CD4-positive, alpha-beta T cell treated with Interleukin-15 for 1 hour (primary cell): ENCODE measurements at regions not wholly inside any gene's neighbourhood (a gene's known extent, or its start where the extent isn't known, plus 50 kb on each side); places are given as distances from the start of the nearest gene placed in this dataset.
"Not testable (repeated sequence)": the region's sequence is repeated elsewhere in the genome, so short reads cannot be mapped to it uniquely, and the experiment has no call there.

Experiments used
- DNase-seq: peaks from one replicate; pipeline ENCODE4 v3.0.0-alpha.2; 2020

- no peak for DNase-seq
Observed at GRCh38 chr9:21605489-21605931, 123.4 kb upstream of the IFNE start.

GRCh38 chr9:21607576-21607975 is 125.5 kb upstream of the IFNE start:
- no peak for DNase-seq

- no peak for DNase-seq
Observed at GRCh38 chr9:21608200-21608599, 126.1 kb upstream of the IFNE start.

GRCh38 chr9:21609506-21609905 is 127.4 kb upstream of the IFNE start:
- no peak for DNase-seq

- DNase-seq: no peak
Observed at GRCh38 chr9:21611891-21612290, 129.8 kb upstream of the IFNE start.

GRCh38 chr9:21615018-21615417 is 132.9 kb upstream of the IFNE start:
- DNase-seq: no peak

- DNase-seq: no peak
Observed at GRCh38 chr9:21615446-21615845, 133.3 kb upstream of the IFNE start.

GRCh38 chr9:21616082-21616778 is 134.1 kb upstream of the IFNE start:
- DNase-seq: no peak

- DNase-seq: no peak
Observed at GRCh38 chr9:21624675-21625644, 142.8 kb upstream of the IFNE start.

GRCh38 chr9:21626493-21626892 is 144.4 kb upstream of the IFNE start:
- DNase-seq: no peak

- DNase-seq: not testable (repeated sequence)
Observed at GRCh38 chr9:21628954-21629353, 146.8 kb upstream of the IFNE start.

GRCh38 chr9:21634951-21635350 is 152.8 kb upstream of the IFNE start:
- DNase-seq: no peak

GRCh38 chr9:21638104-21638503 is 156.0 kb upstream of the IFNE start:
- DNase-seq: no peak

- no peak for DNase-seq
Observed at GRCh38 chr9:21653091-21653490, 149.3 kb upstream of the MTAP start.

GRCh38 chr9:21653589-21653988 is 148.8 kb upstream of the MTAP start:
- DNase-seq: no peak

- DNase-seq: no peak
Observed at GRCh38 chr9:21656776-21657674, 145.4 kb upstream of the MTAP start.

GRCh38 chr9:21657966-21658667 is 144.3 kb upstream of the MTAP start:
- DNase-seq: no peak

- DNase-seq: no peak
Observed at GRCh38 chr9:21660976-21661375, 141.5 kb upstream of the MTAP start.

- DNase-seq: no peak
Observed at GRCh38 chr9:21661626-21662025, 140.8 kb upstream of the MTAP start.

GRCh38 chr9:21668516-21668915 is 133.9 kb upstream of the MTAP start:
- DNase-seq: no peak

GRCh38 chr9:21669701-21670100 is 132.7 kb upstream of the MTAP start:
- no peak for DNase-seq

- no peak for DNase-seq
Observed at GRCh38 chr9:21670374-21670773, 132.1 kb upstream of the MTAP start.
